ENCODE measurements at regions not wholly inside any gene's neighbourhood (a gene's known extent, or its start where the extent isn't known, plus 50 kb on each side); places are given as distances from the start of the nearest gene placed in this dataset.

DNA sequence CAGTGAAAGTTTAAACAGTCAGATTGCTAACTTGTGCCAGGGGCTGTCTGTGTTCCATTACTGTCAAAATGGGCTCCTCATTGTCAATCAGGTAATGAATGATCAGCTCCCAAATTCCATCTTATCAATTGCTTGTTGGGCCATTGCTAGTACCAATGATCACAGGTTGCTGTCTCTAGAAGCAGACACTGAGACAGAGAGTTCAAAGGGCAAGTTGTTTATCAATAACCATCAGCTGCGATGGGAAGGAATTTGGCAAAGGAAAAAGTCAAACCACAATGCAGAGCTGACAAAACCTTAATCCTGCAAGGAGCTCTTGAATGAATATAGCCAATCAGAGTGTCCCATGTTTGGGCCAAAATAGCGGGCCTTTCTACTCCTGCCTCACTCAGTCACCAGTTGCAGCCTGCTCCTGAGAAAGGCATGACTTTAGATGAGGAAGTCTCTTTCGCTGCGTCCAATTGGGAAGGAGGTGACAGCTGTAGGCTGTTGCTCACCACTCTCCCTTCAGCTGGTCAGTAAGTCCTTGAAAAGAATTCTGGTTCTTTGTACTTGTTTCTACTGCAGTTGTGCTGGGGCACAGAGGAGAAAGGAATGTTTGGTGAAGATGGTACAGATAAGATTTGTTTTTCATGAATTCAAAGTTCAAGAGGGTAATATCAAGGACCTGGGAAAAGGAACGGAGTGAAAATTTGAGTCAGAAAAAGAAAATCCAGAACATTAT, 179.2 kb upstream of the PDE3A start:
- DNase-seq (ENCODE audit: low spot score) = no peak

- no peak for DNase-seq (ENCODE audit: low spot score)
Observed at GRCh38 chr12:20189767-20190166, 178.6 kb upstream of the PDE3A start.

DNA sequence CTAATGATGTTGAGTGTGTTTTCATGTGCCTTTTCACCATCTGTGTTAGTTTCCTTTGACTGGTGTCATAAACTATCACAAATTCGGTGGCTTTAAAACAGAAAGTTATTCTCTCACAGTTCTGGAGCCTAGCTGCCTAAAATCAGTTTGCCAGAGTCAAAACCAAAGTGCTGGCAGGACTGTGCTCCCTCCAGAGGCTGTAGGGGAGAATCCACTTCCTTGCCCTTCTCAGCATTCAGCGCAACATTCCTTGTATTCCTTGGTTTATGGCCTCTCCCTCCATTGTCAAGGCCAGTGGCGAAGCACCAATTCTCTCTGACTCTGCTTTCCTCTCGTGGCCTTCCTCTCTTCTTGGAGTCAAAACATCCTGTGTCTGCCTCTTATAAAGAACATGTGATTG, 174.2 kb upstream of the PDE3A start:
- DNase-seq (ENCODE audit: low spot score) = no peak

- DNase-seq (ENCODE audit: low spot score) = no peak
Observed at GRCh38 chr12:20196767-20197166, 171.6 kb upstream of the PDE3A start.

DNA sequence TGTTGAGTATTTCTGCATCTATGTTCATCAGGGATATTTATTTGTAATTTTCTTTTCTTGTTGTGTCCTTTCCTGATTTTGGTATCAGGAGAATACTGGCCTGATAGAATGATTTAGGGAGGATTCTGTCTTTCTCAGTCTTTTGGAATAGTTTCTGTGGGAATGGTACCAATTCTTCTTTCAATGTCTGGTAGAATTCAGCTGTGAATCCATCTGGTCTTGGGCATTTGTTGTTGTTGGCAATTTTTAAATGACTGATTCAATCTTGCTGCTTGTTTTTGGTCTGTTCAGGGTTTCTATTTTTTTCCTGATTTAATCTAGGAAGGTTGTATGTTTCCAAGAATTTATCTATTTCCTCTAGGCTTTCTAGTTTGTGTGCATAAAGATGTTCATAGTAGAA, 170.9 kb upstream of the PDE3A start:
- DNase-seq (ENCODE audit: low spot score) = no peak

DNA sequence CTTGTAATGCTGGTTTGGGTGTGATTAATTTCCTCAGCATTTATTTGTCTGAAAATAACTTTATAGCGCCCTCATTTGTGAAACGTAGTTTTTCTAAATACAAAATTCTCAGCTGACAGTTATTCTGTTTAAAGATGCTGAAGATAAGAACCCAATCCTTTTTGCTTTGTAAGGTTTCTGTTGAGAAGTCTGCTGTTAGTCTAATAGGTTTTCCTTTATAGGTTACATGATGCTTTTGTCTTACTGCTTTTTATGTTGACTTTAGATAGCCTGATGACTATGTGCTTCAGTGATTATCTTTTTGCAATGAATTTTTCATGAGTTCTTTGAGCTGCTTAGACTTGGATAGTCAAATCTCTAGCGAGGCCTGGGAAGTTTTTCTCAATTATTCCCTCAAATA, 168.6 kb upstream of the PDE3A start:
- no peak for DNase-seq (ENCODE audit: low spot score)

- DNase-seq (ENCODE audit: low spot score) = no peak
Observed at GRCh38 chr12:20201733-20202132, 166.6 kb upstream of the PDE3A start.

GRCh38 chr12:20205854-20206253, 162.5 kb upstream of the PDE3A start:
- no peak for DNase-seq (ENCODE audit: low spot score)

GRCh38 chr12:20206410-20206809, 161.9 kb upstream of the PDE3A start:
- DNase-seq (ENCODE audit: low spot score) = no peak

GRCh38 chr12:20210621-20211215, 157.6 kb upstream of the PDE3A start:
- no peak for DNase-seq (ENCODE audit: low spot score)

- no peak for DNase-seq (ENCODE audit: low spot score)
Observed at GRCh38 chr12:20211541-20211940, 156.8 kb upstream of the PDE3A start.

DNA sequence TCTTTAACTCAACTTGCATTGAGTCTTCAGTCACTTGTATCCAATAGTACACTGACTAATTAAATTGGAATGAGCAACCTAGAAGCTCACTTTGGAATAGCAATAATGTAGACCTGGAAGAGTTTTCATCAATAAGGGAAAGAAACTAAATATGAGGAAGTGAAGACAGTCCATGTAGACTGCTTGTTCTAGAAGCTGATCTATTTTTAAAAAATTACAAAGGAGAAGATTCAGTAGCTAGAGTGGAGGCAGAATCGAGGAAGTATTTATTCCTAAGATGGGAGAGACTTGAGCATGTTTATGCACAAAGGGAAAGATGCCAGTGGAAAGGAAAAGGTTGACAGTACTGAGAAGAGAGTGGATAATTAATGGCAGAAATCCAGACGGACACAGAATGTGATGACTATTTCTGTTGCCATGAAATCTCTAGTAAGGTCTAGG, 156.3 kb upstream of the PDE3A start:
- DNase-seq (ENCODE audit: low spot score) = no peak

DNA sequence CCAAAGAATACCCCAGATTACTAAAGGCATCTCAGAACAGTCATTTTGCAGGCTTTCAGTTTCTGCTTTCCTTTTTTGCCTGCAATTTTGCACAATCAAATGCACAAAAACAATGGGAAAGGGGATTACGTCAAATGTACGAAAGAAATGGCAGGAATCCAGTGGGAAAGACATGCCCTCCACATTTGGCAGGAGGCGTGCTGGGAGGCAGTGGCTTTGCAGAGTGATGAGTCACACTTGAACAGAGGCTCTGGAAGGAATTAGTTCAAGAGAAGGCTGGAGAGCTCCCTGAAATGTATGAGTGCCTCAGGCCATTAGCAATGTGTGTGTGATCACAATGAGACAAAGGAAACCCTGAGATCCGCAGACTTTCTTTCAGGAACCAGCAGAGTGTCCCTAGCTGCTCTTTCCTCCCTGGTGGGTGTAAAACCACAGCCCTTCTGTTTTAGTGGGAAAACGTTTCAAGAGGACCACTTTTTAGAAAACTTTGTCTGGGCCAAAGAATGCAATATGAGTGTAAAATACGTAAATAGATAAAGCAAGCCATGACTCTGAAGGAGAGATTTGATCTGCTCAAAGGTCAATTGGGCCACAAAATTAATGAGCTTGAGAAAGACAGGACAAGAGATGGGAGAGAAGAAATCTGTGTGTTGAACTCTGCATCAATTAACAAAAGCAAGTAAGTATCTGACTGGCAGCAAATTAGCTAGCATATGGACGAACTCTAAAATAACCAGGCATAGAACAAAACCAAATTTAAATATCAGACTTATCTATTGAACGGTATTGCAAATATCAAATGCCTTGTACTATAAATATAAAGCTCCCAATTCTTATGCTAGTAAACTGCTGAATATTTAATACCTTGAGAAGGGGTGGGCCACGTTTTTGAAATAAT, 155.4 kb upstream of the PDE3A start:
- peak; percentile 9 for DNase-seq (ENCODE audit: low spot score)

DNA sequence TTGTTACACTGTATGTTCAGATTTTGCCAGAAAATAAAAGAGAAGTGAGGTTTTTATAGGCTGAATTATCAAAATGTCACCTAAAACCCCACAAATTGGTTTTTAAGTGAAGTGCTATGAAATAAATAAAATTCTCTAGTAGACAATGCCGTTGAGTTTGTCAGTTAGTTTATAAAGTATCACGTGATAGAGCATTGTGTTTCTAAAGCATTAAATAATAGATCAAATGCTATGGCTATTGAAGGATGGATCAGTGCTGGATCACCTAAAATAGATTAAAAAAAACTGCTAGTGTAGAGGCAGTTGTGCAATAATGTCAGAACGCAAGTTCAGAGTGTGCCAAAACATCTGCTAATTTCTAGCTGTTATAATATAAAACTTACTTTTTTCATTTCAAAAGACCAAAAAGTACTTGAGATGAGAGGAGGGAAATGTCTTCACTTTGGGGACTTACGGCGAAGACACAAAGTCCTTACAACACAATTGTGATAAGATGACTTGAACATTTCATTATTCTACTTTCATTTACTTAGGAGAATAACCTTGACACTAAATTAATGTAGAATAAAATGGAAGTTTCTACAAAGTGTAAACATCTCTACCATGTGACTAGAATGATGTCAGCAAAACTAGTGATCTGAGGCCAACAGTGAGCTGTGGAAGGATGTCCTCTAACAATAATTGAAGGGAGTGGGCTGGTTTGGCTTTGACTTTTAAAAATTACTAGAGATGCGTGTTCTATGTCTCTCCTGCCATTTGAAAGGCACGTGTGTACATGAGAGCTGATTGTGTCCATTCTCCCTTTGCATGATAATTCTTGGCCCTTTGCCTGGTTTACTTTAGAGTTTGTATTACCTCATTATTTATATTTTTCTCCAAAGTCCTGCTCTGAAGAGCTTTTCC, 154.4 kb upstream of the PDE3A start:
- no peak for DNase-seq (ENCODE audit: low spot score)

- peak; percentile 37 for DNase-seq (ENCODE audit: low spot score)
Observed at GRCh38 chr12:20220339-20220738, 148.0 kb upstream of the PDE3A start.

GRCh38 chr12:20232931-20233675, 135.2 kb upstream of the PDE3A start:
- no peak for DNase-seq (ENCODE audit: low spot score)

- DNase-seq (ENCODE audit: low spot score) = no peak
Observed at GRCh38 chr12:20234474-20234873, 133.9 kb upstream of the PDE3A start.

DNA sequence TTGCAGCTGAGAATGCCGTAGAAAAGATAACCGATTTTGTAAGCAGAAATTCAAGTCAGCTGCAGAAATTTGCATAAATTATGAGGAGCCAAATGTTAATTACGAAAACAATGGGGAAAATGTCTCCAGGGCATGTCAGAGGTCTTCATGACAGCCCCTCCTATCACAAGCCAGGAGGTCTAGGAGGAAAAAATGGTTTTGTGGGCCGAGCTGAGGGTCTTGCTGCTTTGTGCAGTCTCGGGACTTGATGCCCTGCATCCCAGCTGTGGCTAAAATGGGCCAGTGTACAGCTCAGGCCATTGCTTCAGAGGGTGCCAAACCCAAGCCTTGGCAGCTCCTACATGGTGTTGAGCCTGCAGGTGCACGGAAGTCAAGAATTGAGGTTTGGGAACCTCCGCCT, 131.2 kb upstream of the PDE3A start:
- no peak for DNase-seq (ENCODE audit: low spot score)

DNA sequence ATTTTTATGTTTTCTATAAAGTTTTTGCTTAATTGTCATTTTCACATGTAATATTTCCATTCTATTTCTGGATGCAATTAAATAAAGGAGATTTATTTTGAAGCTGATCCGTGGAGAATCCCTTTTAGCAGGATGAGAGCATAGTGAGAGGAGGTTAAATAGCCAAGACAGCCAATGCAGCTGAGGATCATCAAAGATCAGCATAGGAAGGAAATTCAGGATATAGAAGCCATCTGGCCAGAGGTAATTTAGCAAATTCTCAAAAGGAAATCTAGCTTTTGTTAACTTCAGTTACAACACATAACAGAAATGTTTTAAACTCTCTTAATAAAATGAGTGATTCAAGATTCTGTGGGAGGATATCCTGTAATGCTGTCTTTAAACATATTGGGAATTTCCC, 122.8 kb upstream of the PDE3A start:
- DNase-seq (ENCODE audit: low spot score) = no peak

GRCh38 chr12:20248646-20249045, 119.7 kb upstream of the PDE3A start:
- no peak for DNase-seq (ENCODE audit: low spot score)

GRCh38 chr12:20250761-20251160, 117.6 kb upstream of the PDE3A start:
- no peak for DNase-seq (ENCODE audit: low spot score)

All from HT-29 (cell line).